Ishikawa (cell line): ENCODE measurements at regions not wholly inside any gene's neighbourhood (a gene's known extent, or its start where the extent isn't known, plus 50 kb on each side); places are given as distances from the start of the nearest gene placed in this dataset.

Experiments used
- CEBPB ChIP-seq: IDR thresholded peaks from 2 replicates; pipeline ENCODE4 v1.6.1; 2012
- CREB1 ChIP-seq: IDR thresholded peaks from 2 replicates; pipeline ENCODE4 v1.6.1; 2012; ENCODE audit warnings: low read depth
- EGR1 ChIP-seq: IDR thresholded peaks from 2 replicates; pipeline ENCODE4 v1.6.1; 2012
- EP300 ChIP-seq: IDR thresholded peaks from 2 replicates; pipeline ENCODE4 v1.6.1; 2012; ENCODE audit warnings: borderline replicate concordance
- FOXM1 ChIP-seq: IDR thresholded peaks from 2 replicates; pipeline ENCODE4 v1.6.1; 2012; ENCODE audit warnings: low read depth, borderline replicate concordance
- MAX ChIP-seq: IDR thresholded peaks from 2 replicates; pipeline ENCODE4 v1.6.1; 2012
- NFIC ChIP-seq: IDR thresholded peaks from 2 replicates; pipeline ENCODE4 v1.6.1; 2012
- RAD21 ChIP-seq: IDR thresholded peaks from 2 replicates; pipeline ENCODE4 v1.6.1; 2012; ENCODE audit warnings: low read depth
- TAF1 ChIP-seq: IDR thresholded peaks from 2 replicates; pipeline ENCODE4 v1.6.1; 2012; ENCODE audit warnings: low read depth, mild to moderate bottlenecking
- TCF12 ChIP-seq: IDR thresholded peaks from 2 replicates; pipeline ENCODE4 v1.6.1; 2012; ENCODE audit warnings: low read depth
- TEAD4 ChIP-seq: IDR thresholded peaks from 2 replicates; pipeline ENCODE4 v1.6.1; 2012
- YY1 ChIP-seq: IDR thresholded peaks from 2 replicates; pipeline ENCODE4 v1.6.1; 2012; ENCODE audit warnings: low read depth
- ZBTB7A ChIP-seq: IDR thresholded peaks from 2 replicates; pipeline ENCODE4 v1.6.1; 2012; ENCODE audit warnings: low read depth
- TF ChIP-seq, protein P1 (sequence below): IDR thresholded peaks from 2 replicates; pipeline ENCODE4 v1.6.1; 2012; ENCODE audit warnings: low read depth, mild to moderate bottlenecking

DNA sequence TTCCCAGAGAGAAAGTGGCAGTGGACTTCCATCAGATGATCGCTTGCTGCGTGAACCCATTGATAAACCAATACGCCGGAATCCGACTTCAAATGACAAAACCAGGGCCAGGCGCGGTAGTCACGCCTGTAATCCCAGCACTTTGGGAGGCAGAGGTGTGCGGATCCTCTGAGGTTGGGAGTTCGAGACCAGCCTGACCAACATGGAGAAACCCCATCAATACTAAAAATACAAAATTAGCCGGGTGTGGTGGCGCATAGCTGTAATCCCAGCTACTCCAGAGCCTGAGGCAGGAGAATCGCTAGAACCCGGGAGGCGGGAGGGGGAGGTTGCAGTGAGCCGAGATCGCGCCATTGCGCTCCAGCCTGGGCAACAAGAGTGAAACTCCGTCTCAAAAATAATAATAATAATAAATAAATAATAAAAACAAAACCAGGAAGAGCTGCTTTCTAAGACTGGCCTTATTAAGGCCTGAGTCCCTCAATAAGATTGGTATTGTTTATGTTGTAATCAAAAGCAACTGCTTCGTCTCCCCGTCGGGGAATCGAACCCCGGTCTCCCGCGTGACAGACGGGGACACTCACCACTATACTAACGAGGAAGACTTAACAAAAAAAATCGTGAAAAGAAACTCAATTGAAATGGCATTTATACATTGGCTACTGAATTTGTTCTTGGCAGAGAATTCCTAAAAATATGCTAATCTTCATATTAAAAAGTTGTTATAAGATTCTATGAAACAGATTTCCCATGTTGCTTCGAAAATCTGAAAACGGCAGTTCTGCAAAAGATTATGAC is 110.2 kb upstream of the ZNF184 start:
- TF ChIP-seq CEBPB = peak; percentile 60
- no peak for TF ChIP-seq EGR1
- TF ChIP-seq, protein P1, sequence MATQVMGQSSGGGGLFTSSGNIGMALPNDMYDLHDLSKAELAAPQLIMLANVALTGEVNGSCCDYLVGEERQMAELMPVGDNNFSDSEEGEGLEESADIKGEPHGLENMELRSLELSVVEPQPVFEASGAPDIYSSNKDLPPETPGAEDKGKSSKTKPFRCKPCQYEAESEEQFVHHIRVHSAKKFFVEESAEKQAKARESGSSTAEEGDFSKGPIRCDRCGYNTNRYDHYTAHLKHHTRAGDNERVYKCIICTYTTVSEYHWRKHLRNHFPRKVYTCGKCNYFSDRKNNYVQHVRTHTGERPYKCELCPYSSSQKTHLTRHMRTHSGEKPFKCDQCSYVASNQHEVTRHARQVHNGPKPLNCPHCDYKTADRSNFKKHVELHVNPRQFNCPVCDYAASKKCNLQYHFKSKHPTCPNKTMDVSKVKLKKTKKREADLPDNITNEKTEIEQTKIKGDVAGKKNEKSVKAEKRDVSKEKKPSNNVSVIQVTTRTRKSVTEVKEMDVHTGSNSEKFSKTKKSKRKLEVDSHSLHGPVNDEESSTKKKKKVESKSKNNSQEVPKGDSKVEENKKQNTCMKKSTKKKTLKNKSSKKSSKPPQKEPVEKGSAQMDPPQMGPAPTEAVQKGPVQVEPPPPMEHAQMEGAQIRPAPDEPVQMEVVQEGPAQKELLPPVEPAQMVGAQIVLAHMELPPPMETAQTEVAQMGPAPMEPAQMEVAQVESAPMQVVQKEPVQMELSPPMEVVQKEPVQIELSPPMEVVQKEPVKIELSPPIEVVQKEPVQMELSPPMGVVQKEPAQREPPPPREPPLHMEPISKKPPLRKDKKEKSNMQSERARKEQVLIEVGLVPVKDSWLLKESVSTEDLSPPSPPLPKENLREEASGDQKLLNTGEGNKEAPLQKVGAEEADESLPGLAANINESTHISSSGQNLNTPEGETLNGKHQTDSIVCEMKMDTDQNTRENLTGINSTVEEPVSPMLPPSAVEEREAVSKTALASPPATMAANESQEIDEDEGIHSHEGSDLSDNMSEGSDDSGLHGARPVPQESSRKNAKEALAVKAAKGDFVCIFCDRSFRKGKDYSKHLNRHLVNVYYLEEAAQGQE = no peak
- no peak for TF ChIP-seq MAX
- TF ChIP-seq TCF12 = no peak
- no peak for TF ChIP-seq EP300
- no peak for TF ChIP-seq CREB1
- peak; percentile 86 for TF ChIP-seq TEAD4
- no peak for TF ChIP-seq TAF1
- no peak for TF ChIP-seq ZBTB7A
- no peak for TF ChIP-seq RAD21
- TF ChIP-seq FOXM1 = no peak
- no peak for TF ChIP-seq NFIC
- TF ChIP-seq YY1 = no peak
